ENCODE measurements at regions not wholly inside any gene's neighbourhood (a gene's known extent, or its start where the extent isn't known, plus 50 kb on each side); places are given as distances from the start of the nearest gene placed in this dataset.

- no peaks in the 10 kb centered on the region for H3K9me3 ChIP-seq (ENCODE audit: control insufficient read depth in 4 of 4, low read length in 3 of 4)
- no peak for TF ChIP-seq FOXA1 (IDR thresholded peaks at IDR 0.05)
- TF ChIP-seq RAD21 (IDR thresholded peaks at IDR 0.05): no peak
- no peak for TF ChIP-seq GABPA (IDR thresholded peaks at IDR 0.05 in 1 of 2, conservative IDR thresholded peaks at IDR 0.05 in 1 of 2)
- TF ChIP-seq HNF4G (IDR thresholded peaks at IDR 0.05): no peak
- no peak for TF ChIP-seq ZBTB33 (IDR thresholded peaks at IDR 0.05)
- no peak for TF ChIP-seq RXRA (IDR thresholded peaks at IDR 0.05)
- no peak for TF ChIP-seq EGR1 (IDR thresholded peaks at IDR 0.05; ENCODE audit: low read depth in 2 of 2)
- no peak for TF ChIP-seq JUND (IDR thresholded peaks at IDR 0.05)
- no peak for TF ChIP-seq NR2F2 (IDR thresholded peaks at IDR 0.05)
- TF ChIP-seq SP1 (IDR thresholded peaks at IDR 0.05): no peak
- no peak for TF ChIP-seq TAF1 (conservative IDR thresholded peaks at IDR 0.05)
- TF ChIP-seq, protein P1, sequence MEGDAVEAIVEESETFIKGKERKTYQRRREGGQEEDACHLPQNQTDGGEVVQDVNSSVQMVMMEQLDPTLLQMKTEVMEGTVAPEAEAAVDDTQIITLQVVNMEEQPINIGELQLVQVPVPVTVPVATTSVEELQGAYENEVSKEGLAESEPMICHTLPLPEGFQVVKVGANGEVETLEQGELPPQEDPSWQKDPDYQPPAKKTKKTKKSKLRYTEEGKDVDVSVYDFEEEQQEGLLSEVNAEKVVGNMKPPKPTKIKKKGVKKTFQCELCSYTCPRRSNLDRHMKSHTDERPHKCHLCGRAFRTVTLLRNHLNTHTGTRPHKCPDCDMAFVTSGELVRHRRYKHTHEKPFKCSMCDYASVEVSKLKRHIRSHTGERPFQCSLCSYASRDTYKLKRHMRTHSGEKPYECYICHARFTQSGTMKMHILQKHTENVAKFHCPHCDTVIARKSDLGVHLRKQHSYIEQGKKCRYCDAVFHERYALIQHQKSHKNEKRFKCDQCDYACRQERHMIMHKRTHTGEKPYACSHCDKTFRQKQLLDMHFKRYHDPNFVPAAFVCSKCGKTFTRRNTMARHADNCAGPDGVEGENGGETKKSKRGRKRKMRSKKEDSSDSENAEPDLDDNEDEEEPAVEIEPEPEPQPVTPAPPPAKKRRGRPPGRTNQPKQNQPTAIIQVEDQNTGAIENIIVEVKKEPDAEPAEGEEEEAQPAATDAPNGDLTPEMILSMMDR (IDR thresholded peaks at IDR 0.05; ENCODE audit: low read depth, low read length, missing input control): no peak
- no peak for TF ChIP-seq YY1 (IDR thresholded peaks at IDR 0.05)
- TF ChIP-seq MAX (IDR thresholded peaks at IDR 0.05): no peak
- H3K9ac ChIP-seq (ENCODE audit: low read depth in 1 of 2, low read length in 2 of 2): no peak overlapping the region
- no peak overlapping the region for H3K4me3 ChIP-seq (ENCODE audit: low read depth in 1 of 3, low read length in 3 of 3)
- no peak overlapping the region for H3K27ac ChIP-seq (ENCODE audit: low read depth in 1 of 2, low read length in 2 of 2)
- H3K27me3 ChIP-seq (ENCODE audit: control insufficient read depth in 4 of 4, insufficient read depth in 4 of 4, low read length in 3 of 4): no peaks in the 10 kb centered on the region
- DNase-seq (ENCODE audit: low spot score): no peak
- peaks cover 0 to 17% (median 7%) of the 10 kb centered on the region in 4 donors for H3K4me1 ChIP-seq (ENCODE audit: control insufficient read depth in 4 of 4, insufficient read depth in 4 of 4, low read length in 3 of 4)
- H3K36me3 ChIP-seq (ENCODE audit: control insufficient read depth in 4 of 4, insufficient read depth in 3 of 4, low read depth in 1 of 4, low read length in 3 of 4): no peaks in the 10 kb centered on the region
These were observed 255.7 kb upstream of the AR start for GRCh38 chrX:67288156-67288555.

- no peaks in the 10 kb centered on the region for H3K9me3 ChIP-seq (ENCODE audit: control insufficient read depth in 4 of 4, low read length in 3 of 4)
- H3K36me3 ChIP-seq (ENCODE audit: control insufficient read depth in 4 of 4, insufficient read depth in 3 of 4, low read depth in 1 of 4, low read length in 3 of 4): no peaks in the 10 kb centered on the region
- no peak overlapping the region for H3K4me3 ChIP-seq (ENCODE audit: low read depth in 1 of 3, low read length in 3 of 3)
- WGBS: 85% methylated on average over 3 of the region's 3 CpGs
- DNase-seq (ENCODE audit: low spot score): no peak
- no peak for TF ChIP-seq HNF4A (conservative IDR thresholded peaks at IDR 0.05)
- TF ChIP-seq FOXA2 (IDR thresholded peaks at IDR 0.05): no peak
- TF ChIP-seq RXRA (IDR thresholded peaks at IDR 0.05): no peak
- TF ChIP-seq FOXA1 (IDR thresholded peaks at IDR 0.05): no peak
- TF ChIP-seq HNF4G (IDR thresholded peaks at IDR 0.05): no peak
- H3K27me3 ChIP-seq (ENCODE audit: control insufficient read depth in 4 of 4, insufficient read depth in 4 of 4, low read length in 3 of 4): no peaks in the 10 kb centered on the region
- H3K9ac ChIP-seq (ENCODE audit: low read depth in 1 of 2, low read length in 2 of 2): no peak overlapping the region
- no peak overlapping the region for H3K27ac ChIP-seq (ENCODE audit: low read depth in 1 of 2, low read length in 2 of 2)
- peaks cover 0 to 17% (median 7%) of the 10 kb centered on the region in 4 donors for H3K4me1 ChIP-seq (ENCODE audit: control insufficient read depth in 4 of 4, insufficient read depth in 4 of 4, low read length in 3 of 4)
These were observed 254.7 kb upstream of the AR start for GRCh38 chrX:67289055-67289499.
